Stimulated activated CD8-positive, alpha-beta memory T cell treated with anti-CD3 and anti-CD28 coated beads, Interleukin-12 subunit alpha, Interleukin-12 subunit beta, amount 100 ng/mL, for 24 hours (primary cell): ENCODE measurements at regions not wholly inside any gene's neighbourhood (a gene's known extent, or its start where the extent isn't known, plus 50 kb on each side); places are given as distances from the start of the nearest gene placed in this dataset.

Experiments used
- DNase-seq: peaks from one replicate; pipeline ENCODE4 v3.0.0-alpha.2; 2020; ENCODE audit errors: extremely low read depth

DNA sequence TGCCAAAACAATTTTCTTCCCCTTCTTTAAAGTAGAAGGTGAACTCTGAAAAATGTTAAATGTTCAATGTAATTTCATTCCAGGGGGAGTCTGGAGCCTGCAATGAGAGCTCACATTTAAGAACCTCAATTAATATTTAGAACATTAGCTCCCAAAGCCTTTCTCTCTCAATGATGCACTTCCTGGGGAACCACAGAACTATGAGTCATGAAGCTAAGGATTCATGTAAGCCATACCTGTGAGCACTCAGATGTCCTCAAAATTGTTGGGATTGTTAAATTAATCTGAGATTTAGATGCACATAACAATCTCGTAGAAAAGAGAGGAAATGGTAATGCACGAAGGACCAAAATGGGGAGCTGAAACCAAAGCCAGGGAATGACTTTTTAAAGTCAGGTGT is 244.2 kb upstream of the LRIG1 start:
- no peak for DNase-seq

GRCh38 chr3:66747261-66747660 is 246.4 kb upstream of the LRIG1 start:
- no peak for DNase-seq

DNA sequence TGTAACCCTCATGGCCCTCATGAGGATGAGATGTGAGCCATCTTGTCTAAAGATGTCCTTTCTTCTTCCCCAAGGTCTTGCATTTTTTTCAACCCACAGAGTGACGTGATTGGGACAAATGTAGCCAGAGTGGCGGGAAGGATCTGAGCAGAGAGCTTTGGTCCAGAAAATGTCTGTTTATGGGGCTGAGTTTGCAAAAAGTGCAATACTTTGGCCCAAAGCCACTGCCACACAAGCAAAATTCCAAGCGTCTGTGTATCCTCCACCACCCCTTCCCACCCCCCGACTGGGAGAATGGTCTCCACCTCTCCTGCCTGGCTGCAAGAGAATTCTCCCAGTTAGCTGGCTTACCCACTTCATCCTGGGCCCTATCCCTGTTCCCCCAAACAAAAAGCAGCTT is 246.9 kb upstream of the LRIG1 start:
- no peak for DNase-seq

DNA sequence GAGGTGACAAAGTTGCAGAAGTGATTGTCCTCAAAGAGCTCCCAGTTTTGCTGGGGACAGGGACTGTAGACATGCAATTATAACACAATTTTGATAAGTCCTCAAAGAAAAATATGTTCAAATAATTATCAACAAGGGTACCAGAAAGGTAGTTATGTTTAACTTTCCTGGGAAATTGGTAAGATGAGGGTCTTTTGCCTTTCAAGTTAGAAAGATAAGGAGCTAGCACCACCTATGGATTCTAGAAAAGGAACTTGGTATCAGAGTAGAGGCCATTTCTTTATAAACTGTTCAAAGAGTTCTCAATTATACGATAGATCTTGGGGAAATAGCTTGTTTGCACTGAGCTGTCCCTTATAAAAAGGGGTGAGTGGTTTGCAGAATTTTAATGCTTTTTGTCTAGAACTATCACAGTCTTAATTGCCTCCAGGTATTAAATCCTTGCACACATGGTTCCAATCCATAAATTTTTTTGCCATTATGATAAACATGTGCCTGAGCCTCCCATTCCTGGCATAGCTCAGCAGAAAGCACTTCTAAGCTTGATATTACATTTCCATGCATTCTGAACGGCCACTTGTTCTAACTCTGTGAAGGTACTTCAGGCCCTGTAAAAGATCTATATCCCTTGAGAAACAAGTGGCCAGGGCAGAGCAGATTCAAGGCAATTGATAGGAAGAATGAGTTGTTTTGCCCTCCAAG is 247.5 kb upstream of the LRIG1 start:
- DNase-seq = no peak

DNA sequence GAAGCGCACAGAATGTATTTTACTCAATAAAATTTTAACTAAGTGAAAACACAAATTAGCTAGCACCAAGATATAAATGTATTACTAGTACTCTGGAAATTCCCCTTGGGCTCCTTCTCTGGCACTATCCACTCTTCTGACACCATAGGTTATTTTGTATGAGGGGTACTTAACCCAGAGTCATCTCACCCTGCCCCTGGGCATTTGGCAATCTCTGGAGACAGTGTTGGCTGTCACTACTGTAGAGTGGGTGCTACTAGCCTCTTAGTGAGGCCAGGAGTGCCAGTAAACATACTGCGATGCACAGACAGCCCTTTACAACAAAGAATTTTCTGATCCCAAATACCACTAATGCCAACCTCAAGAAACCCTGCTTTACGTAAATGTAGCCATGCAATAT is 246.3 kb upstream of the KBTBD8 start:
- no peak for DNase-seq

- DNase-seq = no peak
Measured at GRCh38 chr3:66753670-66754069, 244.4 kb upstream of the KBTBD8 start.

DNA sequence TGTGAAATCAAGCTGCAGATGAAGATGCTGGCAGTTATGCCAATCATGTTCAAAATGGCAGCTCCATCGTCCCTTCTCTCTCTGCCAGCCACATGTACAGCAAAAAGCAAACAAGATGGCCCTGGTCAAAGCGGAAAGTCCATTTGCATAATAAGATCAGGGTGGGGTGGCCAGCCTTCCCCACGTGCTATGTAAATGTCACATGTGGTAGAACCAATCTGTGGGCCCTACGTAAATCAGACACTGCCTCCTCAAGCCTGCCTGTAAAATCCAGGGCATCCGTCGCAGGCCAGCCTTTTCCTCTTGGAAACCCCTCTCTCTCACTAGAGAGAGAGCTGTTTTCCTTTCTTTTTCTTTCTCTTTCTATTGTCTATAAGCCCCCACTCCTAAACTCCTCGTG is 243.5 kb upstream of the KBTBD8 start:
- no peak for DNase-seq

GRCh38 chr3:66755924-66756323 is 242.2 kb upstream of the KBTBD8 start:
- no peak for DNase-seq

GRCh38 chr3:66756468-66757036 is 241.6 kb upstream of the KBTBD8 start:
- DNase-seq = no peak

GRCh38 chr3:66761093-66761780 is 236.9 kb upstream of the KBTBD8 start:
- DNase-seq = no peak

GRCh38 chr3:66762916-66763693 is 235.0 kb upstream of the KBTBD8 start:
- DNase-seq = no peak

- no peak for DNase-seq
Measured at GRCh38 chr3:66778107-66778506, 220.0 kb upstream of the KBTBD8 start.

DNA sequence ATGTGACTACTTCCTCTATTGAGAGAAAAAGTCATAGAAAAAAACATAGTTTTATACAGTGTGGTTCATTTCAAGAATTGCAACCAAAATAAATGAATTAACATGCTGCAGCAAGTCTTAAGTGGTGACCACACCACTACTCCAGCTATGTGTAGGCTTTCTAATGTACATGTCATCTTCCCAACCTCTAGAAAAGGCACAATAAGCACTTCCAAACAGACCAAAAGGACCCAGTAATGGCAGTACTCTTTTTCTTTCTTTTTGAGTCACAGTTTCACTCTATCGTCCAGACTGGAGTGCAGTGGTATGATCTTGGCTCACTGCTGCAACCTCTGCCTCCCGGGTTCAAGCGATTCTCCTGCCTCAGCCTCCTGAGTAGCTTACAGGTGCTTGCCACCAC is 219.3 kb upstream of the KBTBD8 start:
- DNase-seq = no peak

- DNase-seq = no peak
Measured at GRCh38 chr3:66785191-66785909, 212.8 kb upstream of the KBTBD8 start.

DNA sequence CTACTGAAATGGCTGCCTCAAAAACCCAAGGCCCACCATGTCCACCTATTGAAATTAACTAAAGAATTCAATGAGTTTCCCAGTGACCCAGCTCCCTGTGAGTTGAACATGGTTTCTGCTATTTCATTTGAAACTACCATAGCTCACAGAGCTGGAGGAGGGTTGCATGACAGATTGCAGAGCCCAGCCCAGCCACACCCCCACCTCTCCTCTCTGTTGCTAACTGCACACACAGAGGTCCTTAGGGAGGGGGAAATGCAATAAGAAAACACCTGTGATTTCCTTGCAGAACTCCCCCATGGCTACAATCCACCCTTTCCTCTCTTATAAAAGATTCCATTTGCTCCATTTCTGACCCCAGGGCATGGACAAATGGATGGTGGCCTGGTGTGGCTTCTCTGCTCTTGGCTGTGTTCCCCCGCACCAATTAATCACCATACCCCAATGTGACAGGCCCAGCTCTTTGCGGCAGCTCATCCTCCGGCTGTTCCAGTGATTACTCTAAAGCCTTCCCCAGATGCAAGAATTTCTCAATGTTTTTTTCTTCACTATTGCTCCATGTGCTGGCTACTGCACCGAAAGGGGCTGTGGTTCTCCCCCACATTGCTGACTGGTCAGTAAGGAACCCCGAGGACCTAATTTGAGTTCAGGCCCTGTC is 208.4 kb upstream of the KBTBD8 start:
- DNase-seq = no peak

GRCh38 chr3:66792086-66792485 is 206.0 kb upstream of the KBTBD8 start:
- DNase-seq = no peak

GRCh38 chr3:66795365-66795764 is 202.7 kb upstream of the KBTBD8 start:
- DNase-seq = no peak

GRCh38 chr3:66796343-66796742 is 201.8 kb upstream of the KBTBD8 start:
- no peak for DNase-seq

- no peak for DNase-seq
Measured at GRCh38 chr3:66797889-66798560, 200.1 kb upstream of the KBTBD8 start.

- DNase-seq = no peak
Measured at GRCh38 chr3:66800941-66801545, 197.1 kb upstream of the KBTBD8 start.
